ENCODE measurements at regions not wholly inside any gene's neighbourhood (a gene's known extent, or its start where the extent isn't known, plus 50 kb on each side); places are given as distances from the start of the nearest gene placed in this dataset.

GRCh38 chr2:147051248-147051647 lies 793.6 kb upstream of the ACVR2A start:
- DNase-seq: peak; percentile 43

DNA sequence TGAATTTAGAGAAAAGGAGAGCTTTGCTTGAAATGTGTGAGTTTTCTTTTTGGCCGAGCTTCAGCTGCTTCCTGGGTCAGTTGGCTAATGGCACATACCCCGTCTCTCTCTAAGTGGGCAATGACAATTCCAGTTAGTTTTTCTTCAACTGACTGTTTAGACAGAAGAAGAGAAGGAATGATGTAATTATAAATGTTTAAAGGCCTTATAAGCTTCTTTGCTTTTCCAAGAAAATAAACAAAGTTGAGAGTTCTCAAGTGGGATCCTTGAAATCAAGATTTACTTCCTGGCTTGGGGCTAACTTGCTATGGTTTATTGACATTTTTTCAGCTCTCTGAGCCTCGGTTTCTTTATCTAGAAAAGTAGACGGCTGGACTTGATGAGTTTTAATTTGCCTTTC lies 794.9 kb upstream of the ACVR2A start:
- DNase-seq: no peak

- DNase-seq: no peak
Measured at GRCh38 chr2:147046473-147046872, 798.4 kb upstream of the ACVR2A start.

- DNase-seq: peak; percentile 33
Measured at GRCh38 chr2:147045113-147045512, 799.7 kb upstream of the ACVR2A start.

- no peak for DNase-seq
Measured at GRCh38 chr2:147041121-147041494, 803.7 kb upstream of the ACVR2A start.

GRCh38 chr2:147040298-147041120 lies 804.3 kb upstream of the ACVR2A start:
- DNase-seq: no peak

DNA sequence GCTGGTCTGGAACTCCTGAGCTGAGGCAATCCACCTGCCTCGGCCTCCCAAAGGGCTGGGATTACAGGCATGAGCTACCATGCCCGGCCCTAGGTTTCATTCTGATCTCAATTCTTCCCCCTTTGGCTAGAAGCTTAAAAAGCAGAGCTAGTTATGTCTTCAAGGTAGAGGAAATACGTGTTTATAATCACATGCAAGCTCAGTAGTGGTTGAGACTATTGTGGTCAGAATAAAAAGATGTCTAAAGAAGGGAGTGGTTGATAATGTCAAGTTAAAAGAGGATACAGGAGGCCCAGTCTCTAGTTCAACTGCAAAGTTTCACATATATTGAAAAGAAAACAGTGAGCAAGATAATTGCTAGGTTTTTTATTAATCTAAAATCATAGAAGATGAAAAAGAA lies 807.8 kb upstream of the ACVR2A start:
- DNase-seq: no peak

DNA sequence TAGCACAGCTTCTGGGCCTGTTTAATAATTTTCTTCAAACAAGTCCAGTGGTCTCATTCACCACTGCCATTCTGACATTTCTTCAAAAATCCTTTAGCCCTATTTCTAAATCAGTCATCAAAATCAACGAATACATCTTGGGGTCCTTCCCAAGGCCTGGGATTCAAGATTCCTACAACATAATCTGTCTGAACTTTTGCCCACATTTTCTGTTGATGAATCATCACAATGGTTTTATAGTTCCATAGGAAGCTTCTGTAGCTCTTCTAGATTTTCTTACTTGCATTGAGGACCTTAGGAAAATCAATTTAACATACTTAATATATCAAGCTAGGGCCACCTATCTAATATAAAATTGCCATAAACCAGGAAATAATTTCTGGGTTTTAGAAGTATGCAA lies 811.8 kb upstream of the ACVR2A start:
- peak; percentile 51 for DNase-seq

DNA sequence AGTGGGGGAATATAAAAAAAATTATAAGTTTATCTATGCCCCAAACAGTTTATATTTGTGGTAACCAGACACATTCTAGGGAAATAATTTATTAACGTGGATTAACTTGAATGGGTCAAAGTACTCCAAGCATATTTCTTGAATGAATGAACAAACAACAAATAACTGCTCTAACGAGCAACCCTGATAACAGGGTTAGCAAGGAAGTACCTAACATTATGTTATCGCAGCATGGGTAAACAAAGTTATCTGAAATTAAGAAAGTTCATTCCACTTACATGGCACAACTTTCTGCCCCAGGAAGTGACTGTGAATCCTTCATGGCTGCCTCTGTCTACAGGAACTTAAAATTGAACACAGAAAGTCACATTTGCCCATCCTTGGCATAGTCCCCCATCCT lies 812.9 kb upstream of the ACVR2A start:
- no peak for DNase-seq

GRCh38 chr2:147030966-147031720 lies 813.7 kb upstream of the ACVR2A start:
- peak; percentile 31 for DNase-seq

DNA sequence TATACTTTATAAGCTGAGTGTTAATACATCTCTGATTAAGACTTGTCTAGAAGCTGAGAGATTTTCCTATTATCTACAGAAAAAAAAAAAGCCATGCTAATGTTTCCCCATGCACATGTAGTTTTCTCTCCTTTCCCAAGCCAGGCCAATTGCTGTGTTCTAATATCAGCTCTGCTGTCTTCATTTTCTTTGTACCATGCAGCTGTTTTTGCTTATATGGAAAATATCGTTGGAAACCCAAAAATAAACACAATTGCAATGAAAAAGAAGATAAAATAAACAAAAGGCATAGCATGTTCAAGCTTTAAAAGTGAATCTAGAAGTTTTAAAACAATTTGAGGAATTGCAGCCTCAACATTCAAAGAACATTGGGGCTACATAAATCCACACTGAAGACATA lies 817.4 kb upstream of the ACVR2A start:
- DNase-seq: peak; percentile 14

GRCh38 chr2:147026664-147027295 lies 818.0 kb upstream of the ACVR2A start:
- DNase-seq: peak; percentile 93

DNA sequence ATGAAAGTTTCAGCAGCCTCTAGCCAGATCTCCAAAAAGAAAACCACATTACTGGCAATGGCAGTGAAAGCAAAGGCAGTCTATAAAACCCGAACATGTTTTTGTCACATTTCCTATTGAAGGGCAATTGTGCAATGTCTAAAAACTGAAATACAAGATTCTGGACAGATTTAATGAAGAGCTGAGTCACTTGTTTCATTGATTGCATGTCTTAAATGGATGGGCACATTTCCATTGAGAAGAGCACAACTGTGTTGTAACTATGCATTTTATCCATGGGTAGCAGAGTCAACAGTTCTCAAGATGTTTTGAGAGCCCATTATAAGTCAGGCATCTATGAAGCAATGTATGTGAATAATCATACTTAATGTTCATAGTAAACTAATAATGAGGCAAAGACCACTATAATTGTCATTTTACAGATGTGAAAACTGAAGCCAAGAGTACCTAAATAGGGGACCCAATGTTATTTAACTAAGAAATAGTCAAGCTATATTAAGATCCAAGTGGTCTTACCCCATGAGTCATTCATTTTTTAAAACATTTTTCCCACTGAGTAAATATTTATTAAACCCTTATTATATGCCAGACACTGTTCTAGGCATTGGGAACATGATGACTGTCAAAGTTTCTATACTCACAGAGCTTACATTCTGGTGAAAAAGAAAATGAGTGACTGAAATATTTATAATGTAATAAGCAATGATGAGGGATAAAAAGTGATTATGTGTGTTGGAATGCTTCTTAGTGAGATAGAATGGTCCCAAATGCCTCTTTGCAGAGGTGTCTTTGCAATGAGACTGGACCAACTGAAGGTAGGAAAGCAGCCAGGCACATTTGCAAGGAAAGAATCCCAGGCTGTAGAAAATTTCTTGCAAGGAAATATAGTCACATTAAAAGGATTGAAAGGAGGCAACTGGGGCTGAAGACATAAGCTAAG lies 818.9 kb upstream of the ACVR2A start:
- peak; percentile 81 for DNase-seq

- DNase-seq: no peak
Measured at GRCh38 chr2:147019311-147019710, 825.5 kb upstream of the ACVR2A start.

DNA sequence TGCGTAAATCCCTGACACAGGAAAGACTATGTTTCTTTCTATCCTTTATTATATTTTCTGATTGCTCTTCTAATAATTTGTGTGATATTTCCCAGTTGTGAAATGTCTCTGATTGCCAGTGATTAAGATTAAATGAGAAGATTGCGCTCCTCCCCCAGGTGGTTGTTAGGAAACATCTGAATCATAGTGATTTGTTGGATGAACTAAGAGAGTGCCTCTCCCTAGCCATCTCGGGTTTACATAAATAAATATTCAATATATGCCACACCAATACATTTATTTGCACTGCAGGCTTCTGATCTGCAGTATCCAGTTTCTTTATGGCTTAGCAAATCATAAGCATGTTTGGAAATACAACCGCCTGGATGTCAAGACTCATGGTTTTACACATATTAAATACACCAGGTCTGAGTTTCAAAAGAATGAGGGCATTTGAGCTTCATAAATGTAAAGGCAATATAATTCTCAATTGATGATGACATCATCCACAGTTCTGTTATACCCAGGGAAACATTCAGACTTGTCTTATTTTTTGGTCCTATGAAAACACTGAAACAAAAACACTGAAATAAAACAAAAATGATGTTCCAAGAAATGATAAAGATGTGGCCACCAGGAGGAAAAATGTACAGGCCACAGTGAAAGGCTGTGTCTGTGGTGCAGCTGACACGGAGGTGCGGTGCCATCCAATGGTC lies 826.7 kb upstream of the ACVR2A start:
- no peak for DNase-seq

- DNase-seq: no peak
Measured at GRCh38 chr2:147016181-147016580, 828.6 kb upstream of the ACVR2A start.

GRCh38 chr2:147015591-147015990 lies 829.2 kb upstream of the ACVR2A start:
- no peak for DNase-seq

- no peak for DNase-seq
Measured at GRCh38 chr2:147013696-147014392, 831.0 kb upstream of the ACVR2A start.

- DNase-seq: no peak
Measured at GRCh38 chr2:147008481-147008880, 836.3 kb upstream of the ACVR2A start.

- DNase-seq: peak; percentile 78
Measured at GRCh38 chr2:147006736-147007141, 838.1 kb upstream of the ACVR2A start.

DNA sequence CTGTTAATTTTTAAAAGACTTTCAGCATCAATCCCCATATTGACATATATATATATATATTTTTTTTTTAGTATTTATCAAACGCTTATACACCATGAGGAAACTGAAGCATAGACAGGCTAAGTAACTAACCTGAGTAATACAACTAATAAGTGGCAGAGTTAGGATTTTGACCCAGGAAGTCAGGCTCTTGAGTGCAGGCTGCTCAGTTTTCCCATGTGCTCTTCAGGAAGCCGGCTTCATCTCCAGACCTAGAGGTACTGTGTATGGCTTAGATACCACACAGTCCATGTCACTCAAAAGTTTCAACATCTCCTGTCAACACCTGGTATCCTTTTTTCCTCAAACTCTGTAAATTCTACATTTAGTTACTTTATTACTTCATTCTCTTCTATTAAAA lies 841.7 kb upstream of the ACVR2A start:
- DNase-seq: no peak
